ENCODE measurements at regions not wholly inside any gene's neighbourhood (a gene's known extent, or its start where the extent isn't known, plus 50 kb on each side); places are given as distances from the start of the nearest gene placed in this dataset.

GRCh38 chr9:22381170-22381569, 65.5 kb upstream of the DMRTA1 start:
- no peaks in the 10 kb centered on the region for H3K4me1 Mint-ChIP-seq
- peaks cover 4% of the 10 kb centered on the region for H3K27me3 Mint-ChIP-seq
- no peaks in the 10 kb centered on the region for H3K9me3 Mint-ChIP-seq
- H3K36me3 Mint-ChIP-seq: no peaks in the 10 kb centered on the region
- H3K27ac Mint-ChIP-seq: no peak overlapping the region
- H3K4me3 Mint-ChIP-seq: no peak overlapping the region
- no peak for DNase-seq

GRCh38 chr9:22382331-22382730, 64.3 kb upstream of the DMRTA1 start:
- peaks cover 8% of the 10 kb centered on the region for H3K27me3 Mint-ChIP-seq
- no peaks in the 10 kb centered on the region for H3K4me1 Mint-ChIP-seq
- H3K36me3 Mint-ChIP-seq: no peaks in the 10 kb centered on the region
- H3K9me3 Mint-ChIP-seq: no peaks in the 10 kb centered on the region
- no peak for DNase-seq
- H3K27ac Mint-ChIP-seq: no peak overlapping the region
- no peak overlapping the region for H3K4me3 Mint-ChIP-seq

- Mint-ChIP-seq H3K27me3 (peaks cover 8% of the 10 kb centered on the region), H3K9me3 (no peaks in the 10 kb centered on the region), H3K4me3 (no peak overlapping the region), H3K27ac (no peak overlapping the region), H3K4me1 (no peaks in the 10 kb centered on the region), H3K36me3 (no peaks in the 10 kb centered on the region)
- no peak for DNase-seq
Measured at GRCh38 chr9:22383718-22384117, 62.9 kb upstream of the DMRTA1 start.

- Mint-ChIP-seq H3K4me1 (no peaks in the 10 kb centered on the region), H3K9me3 (no peaks in the 10 kb centered on the region), H3K36me3 (no peaks in the 10 kb centered on the region), H3K4me3 (no peak overlapping the region), H3K27me3 (peaks cover 4% of the 10 kb centered on the region), H3K27ac (no peak overlapping the region)
- DNase-seq: no peak
Measured at GRCh38 chr9:22389271-22389670, 57.4 kb upstream of the DMRTA1 start.

GRCh38 chr9:22392523-22392922, 54.1 kb upstream of the DMRTA1 start:
- Mint-ChIP-seq H3K27me3 (no peaks in the 10 kb centered on the region), H3K27ac (no peak overlapping the region), H3K4me3 (no peak overlapping the region), H3K4me1 (no peaks in the 10 kb centered on the region), H3K9me3 (peaks cover 5% of the 10 kb centered on the region), H3K36me3 (no peaks in the 10 kb centered on the region)
- no peak for DNase-seq

GRCh38 chr9:22395687-22396141, 50.9 kb upstream of the DMRTA1 start:
- Mint-ChIP-seq H3K27me3 (no peaks in the 10 kb centered on the region), H3K9me3 (peaks cover 5% of the 10 kb centered on the region), H3K27ac (no peak overlapping the region), H3K4me3 (no peak overlapping the region), H3K36me3 (no peaks in the 10 kb centered on the region), H3K4me1 (no peaks in the 10 kb centered on the region)
- no peak for DNase-seq

All from activated naive CD8-positive, alpha-beta T cell treated with anti-CD3 and anti-CD28 coated beads for 36 hours (primary cell).